GM21786 (cell line): ENCODE measurements at regions not wholly inside any gene's neighbourhood (a gene's known extent, or its start where the extent isn't known, plus 50 kb on each side); places are given as distances from the start of the nearest gene placed in this dataset.
"Not testable (repeated sequence)": the region's sequence is repeated elsewhere in the genome, so short reads cannot be mapped to it uniquely, and the experiment has no call there.

Experiments used
- ATAC-seq: cut with Tn5 transposase; IDR thresholded peaks from one replicate; pipeline ENCODE4 v1.9.1; 2021; ENCODE audit not compliant: unreplicated experiment

- ATAC-seq: no peak
Measured at GRCh38 chr13:44051918-44052675, 172.4 kb downstream of the LACC1 start.

DNA sequence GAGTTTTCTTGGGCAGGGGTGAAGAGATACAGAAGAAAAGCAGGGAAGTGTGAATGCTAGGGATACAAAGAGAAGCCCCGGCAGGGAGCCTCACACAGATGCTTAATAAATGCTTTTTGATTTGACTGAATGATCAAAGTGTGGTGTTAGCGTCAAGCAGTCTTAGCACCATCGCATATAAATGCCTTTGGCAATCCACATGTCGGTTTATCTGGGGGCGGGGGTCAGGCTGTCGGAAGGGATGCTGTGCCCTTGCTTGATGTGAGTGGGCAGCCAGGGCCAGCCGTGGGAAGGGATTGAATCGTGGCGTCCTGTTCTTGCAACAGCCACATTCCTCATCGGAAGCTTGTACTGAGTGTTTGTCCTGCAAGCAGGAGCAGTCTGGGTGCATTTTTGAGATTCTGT is 173.1 kb downstream of the LACC1 start:
- no peak for ATAC-seq

DNA sequence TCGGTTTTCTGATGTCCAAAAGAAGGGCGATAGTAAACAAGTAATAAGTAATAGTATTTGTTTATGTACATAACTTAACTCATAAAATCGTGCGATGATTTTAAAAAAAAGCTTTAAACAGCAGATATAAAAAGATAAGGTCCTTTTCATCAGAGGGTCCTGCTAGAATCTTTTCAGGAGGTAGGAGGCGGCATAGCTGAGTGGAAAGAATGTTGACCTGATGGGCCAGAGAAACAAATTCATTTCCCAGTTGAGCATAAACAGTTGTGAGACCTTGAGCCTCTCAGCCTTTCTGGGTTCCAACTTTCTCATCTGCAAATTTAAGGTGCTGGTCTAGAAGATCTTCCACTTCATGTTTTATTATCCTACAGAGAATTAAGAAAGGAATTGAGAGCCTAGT is 173.5 kb downstream of the LACC1 start:
- no peak for ATAC-seq

DNA sequence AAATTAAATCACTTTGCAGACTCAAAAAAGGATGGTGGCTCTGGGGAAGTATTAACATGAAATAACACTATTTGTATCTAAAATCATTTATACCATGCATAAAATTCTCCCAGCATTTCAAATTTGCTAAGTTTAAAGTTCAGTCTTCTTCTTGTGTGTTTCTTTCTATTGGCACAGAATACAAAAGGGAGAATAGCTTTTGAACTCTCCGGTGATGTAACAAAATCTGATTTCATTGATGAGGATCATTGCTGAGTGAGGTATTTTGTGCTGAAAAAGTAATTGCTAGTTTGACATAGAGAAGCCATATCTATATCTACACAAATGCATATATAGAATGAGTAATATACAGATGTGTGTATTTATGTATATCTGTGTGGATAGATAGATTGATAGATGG is 174.8 kb downstream of the LACC1 start:
- ATAC-seq: no peak

- ATAC-seq: not testable (repeated sequence)
Measured at GRCh38 chr13:44055681-44056080, 176.0 kb downstream of the LACC1 start.

DNA sequence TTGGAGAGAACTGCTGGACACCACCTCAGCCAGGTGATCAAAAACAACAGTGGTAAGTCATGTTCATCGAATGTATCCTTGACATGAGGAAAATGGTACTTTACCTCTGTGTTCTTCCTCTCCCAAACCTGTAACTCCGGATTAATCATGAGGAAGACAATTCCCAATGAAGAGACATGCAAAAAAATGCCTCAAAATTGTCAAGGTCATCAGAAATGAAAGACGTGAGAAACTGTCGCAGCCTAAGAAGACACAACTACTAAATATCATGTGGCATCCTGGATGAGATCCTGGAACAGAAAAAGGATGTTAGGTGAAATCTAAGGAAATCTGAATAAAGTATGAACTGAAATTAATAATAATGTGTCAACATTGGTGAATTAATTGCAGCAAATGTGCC is 178.4 kb downstream of the LACC1 start:
- no peak for ATAC-seq

GRCh38 chr13:44058624-44059215 is 179.0 kb downstream of the LACC1 start:
- ATAC-seq: no peak

DNA sequence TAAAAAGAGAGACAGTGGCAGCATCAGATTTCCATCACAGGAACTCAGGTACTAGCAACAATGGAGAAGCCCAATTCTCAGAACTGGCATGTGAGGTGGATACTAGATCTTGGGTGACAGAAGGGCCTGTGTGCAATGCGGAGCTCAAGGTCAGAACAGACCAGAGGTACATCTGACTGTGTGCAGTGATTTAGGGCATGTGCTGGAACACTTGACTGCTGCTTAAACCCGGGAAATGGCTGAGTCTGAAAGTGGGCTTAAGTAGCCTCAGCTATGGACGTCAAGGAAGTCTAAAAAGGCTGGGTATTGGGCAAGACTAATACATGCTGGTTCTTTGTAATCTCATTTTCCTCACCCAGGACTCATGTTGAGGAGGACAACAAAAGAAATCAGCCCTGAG is 182.2 kb downstream of the LACC1 start:
- ATAC-seq: no peak

DNA sequence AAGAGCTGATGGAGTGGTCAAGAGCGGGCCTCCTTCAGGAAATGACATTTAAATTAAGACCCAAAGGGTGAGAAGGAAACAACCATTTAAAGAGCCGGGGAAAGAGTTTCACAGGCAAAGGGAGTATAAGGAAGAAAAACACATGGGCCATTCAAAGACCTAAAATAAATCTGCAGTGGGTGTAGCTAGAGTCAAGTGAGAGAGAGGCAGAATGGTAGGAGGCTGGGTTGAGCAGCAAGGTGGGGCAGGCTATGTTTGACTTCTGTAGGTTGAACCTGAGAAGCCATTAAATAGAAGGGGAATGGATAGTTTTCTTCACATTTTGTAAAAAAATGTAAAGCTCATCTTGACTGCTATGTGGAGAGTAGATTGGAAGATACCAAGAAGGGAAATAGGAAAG is 183.8 kb downstream of the LACC1 start:
- ATAC-seq: no peak

DNA sequence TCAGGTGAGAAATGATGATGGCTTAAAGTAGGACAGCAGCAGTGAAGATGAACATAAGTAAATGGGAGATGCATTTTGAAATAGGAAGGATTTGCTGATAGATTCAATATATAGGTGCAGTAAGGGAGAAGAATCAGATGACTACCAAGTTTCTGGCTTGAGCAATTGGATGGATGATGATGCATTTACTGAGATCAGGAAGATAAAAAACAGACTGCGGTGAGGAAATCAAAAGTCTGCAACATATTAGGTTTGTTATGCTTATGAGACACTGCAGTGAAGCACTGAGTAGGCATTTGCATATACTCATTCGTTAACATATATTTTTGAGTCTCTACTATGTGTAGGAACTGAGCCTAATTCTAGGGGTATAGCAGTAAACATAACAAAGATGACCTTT is 184.2 kb downstream of the LACC1 start:
- ATAC-seq: no peak

DNA sequence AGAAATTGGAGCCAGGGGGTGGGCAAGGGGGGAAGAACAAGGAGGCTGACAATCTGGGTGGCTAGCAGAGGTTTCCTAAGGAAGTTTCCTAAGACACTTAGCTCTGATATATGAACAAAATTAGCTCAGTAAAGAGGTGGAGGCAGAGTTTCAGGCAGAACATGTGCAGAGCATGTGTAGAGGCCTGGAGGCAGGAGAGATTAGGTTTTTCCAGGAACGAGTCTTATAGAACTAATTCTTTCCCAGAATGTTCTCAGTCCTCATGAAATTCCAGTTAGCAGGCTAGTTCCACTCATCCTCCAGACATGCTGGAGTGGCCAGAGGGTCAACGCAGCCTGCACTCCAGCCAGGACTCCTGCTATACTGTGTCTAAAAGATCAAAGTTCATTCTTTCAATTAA is 184.7 kb downstream of the LACC1 start:
- no peak for ATAC-seq

- no peak for ATAC-seq
Measured at GRCh38 chr13:44068169-44068568, 188.5 kb downstream of the LACC1 start.

GRCh38 chr13:44068737-44069136 is 189.0 kb downstream of the LACC1 start:
- no peak for ATAC-seq

DNA sequence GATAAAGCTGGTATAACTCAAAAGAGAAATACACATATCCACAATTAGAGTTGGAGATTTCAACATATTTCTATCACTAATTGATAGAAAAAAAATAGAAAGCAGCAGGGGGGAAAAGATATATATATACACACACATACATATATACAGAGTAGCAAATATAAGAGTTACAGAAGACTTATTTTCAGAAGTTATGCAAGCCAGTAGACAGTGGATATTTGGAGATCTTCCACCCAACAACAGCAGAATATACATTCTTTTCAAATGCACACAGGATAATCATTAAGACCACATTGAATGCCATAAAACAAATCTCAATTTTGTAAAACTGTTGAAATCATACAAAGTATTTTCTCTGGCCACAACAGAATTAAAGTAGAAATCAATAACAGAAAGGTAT is 192.8 kb downstream of the LACC1 start:
- no peak for ATAC-seq

DNA sequence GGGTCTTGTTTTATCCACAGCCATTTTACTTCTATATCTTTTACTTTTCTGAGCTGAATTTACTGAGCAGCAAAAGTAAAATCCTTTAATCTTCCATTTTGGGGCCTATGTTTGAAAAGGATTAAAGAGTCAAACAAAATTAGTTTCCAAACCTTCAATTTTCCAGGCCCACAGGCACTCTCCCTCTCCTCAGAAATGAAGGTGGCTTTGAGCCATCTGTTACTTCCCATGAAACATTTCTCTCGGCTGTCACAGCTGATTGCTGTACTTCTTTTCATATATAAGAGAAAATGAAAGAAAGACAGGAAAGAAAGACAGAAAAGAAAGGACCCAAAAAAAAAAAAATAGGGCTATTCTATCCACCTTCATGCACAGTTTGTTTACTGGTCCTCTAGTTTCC is 194.9 kb downstream of the LACC1 start:
- ATAC-seq: no peak

- ATAC-seq: no peak
Measured at GRCh38 chr13:44075113-44075512, 195.4 kb downstream of the LACC1 start.

GRCh38 chr13:44078806-44079376 is 199.2 kb downstream of the LACC1 start:
- no peak for ATAC-seq

DNA sequence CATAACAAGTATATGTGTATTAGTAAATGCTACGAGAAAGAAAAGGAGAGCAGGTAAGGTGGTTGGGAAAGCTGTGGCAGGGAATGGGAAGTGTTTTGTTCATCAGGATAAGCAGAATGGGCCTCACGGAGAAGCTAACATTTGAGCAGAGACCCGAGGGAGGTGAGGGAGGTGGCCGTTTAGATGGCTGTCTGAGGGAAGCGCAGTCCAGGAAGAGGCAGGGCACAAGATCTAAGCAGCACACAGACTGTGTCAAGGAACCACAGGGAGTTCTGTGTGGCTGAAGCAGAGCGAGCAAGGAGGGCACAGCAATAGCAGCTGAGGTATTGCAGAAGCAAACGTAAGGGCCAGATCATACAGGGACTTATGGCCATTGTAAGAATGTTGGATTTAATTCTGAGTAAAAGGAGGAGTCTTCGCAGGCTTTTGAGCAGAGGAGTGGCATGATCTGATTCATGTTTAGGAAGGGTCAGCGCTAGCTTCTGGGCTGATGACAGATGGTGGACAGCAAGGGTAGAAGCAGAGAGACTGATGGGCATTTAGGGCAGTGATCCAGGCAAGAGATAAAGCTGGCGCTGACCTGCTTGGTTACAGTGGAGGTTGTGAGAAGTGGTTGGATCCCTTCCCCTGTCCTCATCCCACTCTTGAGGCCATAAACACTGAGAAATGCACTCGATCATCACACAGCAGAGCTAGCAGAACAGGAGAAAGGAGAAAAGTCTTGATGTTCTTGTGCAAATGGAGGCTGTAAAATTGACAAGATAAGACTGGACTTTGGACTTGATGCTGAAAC is 199.9 kb downstream of the LACC1 start:
- no peak for ATAC-seq

DNA sequence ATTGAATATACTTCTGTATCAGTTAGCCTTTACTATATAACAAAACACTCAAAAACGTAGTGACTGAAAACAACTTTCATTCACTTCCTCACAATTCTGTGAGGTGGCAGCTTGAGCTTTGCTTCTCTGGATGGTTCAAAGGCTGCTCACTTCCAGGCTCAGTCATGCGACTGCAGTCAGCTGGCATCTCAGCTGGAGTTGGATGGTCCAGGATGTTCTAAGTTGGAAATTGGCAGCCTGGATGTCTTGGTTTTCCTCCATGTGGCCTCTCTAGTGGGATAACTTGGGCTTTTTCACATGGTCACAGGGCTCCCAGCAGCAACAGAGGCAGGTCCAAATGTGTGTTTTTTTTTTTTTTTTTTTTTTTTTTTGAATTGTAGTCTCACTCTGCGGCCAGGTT is 204.4 kb downstream of the LACC1 start:
- ATAC-seq: no peak

DNA sequence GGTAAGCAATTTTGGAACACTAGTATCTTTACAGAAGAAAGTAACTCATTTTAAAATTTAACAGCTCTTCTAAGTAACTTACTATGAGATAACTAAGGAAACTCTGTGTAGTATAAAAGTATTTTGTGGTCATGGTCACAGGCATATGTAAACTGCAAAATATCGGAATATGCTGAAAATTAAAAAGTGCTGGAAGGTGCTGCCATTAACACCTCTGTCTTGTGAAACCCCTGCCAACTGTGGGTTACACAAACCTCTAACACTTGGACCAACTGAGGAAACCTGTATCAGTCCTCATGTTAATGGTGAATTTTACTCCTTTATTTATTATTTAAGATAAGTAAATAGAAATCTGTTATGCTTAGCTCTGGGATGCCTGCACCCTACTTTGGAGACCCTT is 206.7 kb downstream of the LACC1 start:
- ATAC-seq: no peak

- no peak for ATAC-seq
Measured at GRCh38 chr13:44088411-44088810, 208.7 kb downstream of the LACC1 start.

DNA sequence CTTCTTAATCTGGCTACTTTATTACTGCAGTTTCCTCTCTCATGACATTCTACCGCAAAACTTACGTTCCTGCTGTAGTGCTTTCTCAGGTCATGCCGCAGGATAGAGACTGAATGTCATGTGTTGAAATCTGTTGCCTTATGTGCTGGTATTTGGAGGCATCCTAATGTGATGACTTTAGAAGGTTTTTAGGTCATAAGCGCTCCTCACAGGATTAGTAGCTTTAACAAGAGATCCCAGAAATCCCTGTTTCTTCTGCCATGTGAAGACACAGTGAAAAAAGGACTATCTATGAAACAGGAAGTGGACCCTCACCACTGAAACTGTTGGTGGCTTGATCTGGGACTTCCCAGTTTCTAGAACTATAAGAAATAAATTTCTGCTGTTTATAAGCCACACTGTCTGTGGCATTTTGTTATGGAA is 209.3 kb downstream of the LACC1 start:
- ATAC-seq: no peak
